HEK293 (cell line): ENCODE measurements at regions not wholly inside any gene's neighbourhood (a gene's known extent, or its start where the extent isn't known, plus 50 kb on each side); places are given as distances from the start of the nearest gene placed in this dataset.

Source experiments
- CTCF ChIA-PET: fragments of 350-600 bp; formaldehyde crosslinking; extraction: SDS; loops from one replicate; lab custom pipeline; 2021; ENCODE audit warnings: antibody characterized with exemption; lab: Yijun Ruan, JAX
- POLR2A ChIA-PET: fragments of 300-600 bp; formaldehyde crosslinking; extraction: SDS; loops from one replicate; lab custom pipeline; 2020; ENCODE audit warnings: antibody characterized with exemption, inconsistent platforms; lab: Yijun Ruan, JAX
- H3K27ac ChIP-seq: fragments of 200-500 bp; sonication (Bioruptor generic); 2 replicates; pipeline ENCODE4 v1.5.1; 2014; ENCODE audit warnings: low read depth, low read length, control low read depth, inconsistent platforms; ENCODE audit errors: extremely low read depth
- H3K36me3 ChIP-seq, 2 experiments: fragments of 200-500 bp in 1 of 2; sonication (Bioruptor generic) in 1 of 2; 1 replicate in 1 of 2; 2 replicates in 1 of 2; pipeline ENCODE4 v1.5.1; 2014 to 2017; ENCODE audit warnings: inconsistent platforms in 2 of 2, low read length in 2 of 2; ENCODE audit not compliant: control insufficient read depth in 2 of 2, insufficient read depth in 1 of 2
- H3K4me1 ChIP-seq: fragments of 200-500 bp; sonication (Bioruptor generic); 2 replicates; pipeline ENCODE4 v1.5.1; 2014; ENCODE audit warnings: mild to moderate bottlenecking, low read length, inconsistent platforms; ENCODE audit not compliant: control insufficient read depth, insufficient read depth
- H3K4me3 ChIP-seq: 2 replicates; pipeline ENCODE4 v1.5.1; 2011; ENCODE audit warnings: low read depth, mild to moderate bottlenecking, control low read depth, low read length, moderate library complexity
- H3K9me3 ChIP-seq: fragments of 200-500 bp; sonication (Bioruptor generic); 2 replicates; pipeline ENCODE4 v1.5.1; 2014; ENCODE audit warnings: low read depth, low read length, inconsistent platforms; ENCODE audit not compliant: control insufficient read depth, insufficient read depth
- CTCF ChIP-seq: fragments of 450-650 bp; formaldehyde crosslinking; IDR thresholded peaks from 2 replicates; pipeline ENCODE4 v1.5.1; 2016; ENCODE audit warnings: missing biosample characterization, missing genetic modification characterization
- OSR2 ChIP-seq: fragments of 450-650 bp; formaldehyde crosslinking; IDR thresholded peaks from 2 replicates; pipeline ENCODE4 v1.5.1; 2016; ENCODE audit warnings: missing biosample characterization, missing genetic modification characterization
- REPIN1 ChIP-seq: fragments of 450-650 bp; formaldehyde crosslinking; IDR thresholded peaks from 2 replicates; pipeline ENCODE4 v1.5.1; 2017; ENCODE audit warnings: missing biosample characterization, missing genetic modification characterization, low read depth
- TSHZ1 ChIP-seq: fragments of 450-650 bp; formaldehyde crosslinking; IDR thresholded peaks from 2 replicates; pipeline ENCODE4 v1.5.1; 2016; ENCODE audit warnings: missing biosample characterization, missing genetic modification characterization, borderline replicate concordance
- WT1 ChIP-seq: fragments of 450-650 bp; formaldehyde crosslinking; IDR thresholded peaks from 2 replicates; pipeline ENCODE4 v1.5.1; 2016; ENCODE audit warnings: missing biosample characterization, missing genetic modification characterization
- YY1 ChIP-seq: fragments of 450-650 bp; formaldehyde crosslinking; IDR thresholded peaks from 2 replicates; pipeline ENCODE4 v1.5.1; 2018; ENCODE audit warnings: missing biosample characterization, missing genetic modification characterization
- ZBTB17 ChIP-seq: fragments of 450-650 bp; formaldehyde crosslinking; IDR thresholded peaks from 2 replicates; pipeline ENCODE4 v1.5.1; 2016; ENCODE audit warnings: missing biosample characterization, missing genetic modification characterization
- ZBTB7A ChIP-seq: fragments of 450-650 bp; formaldehyde crosslinking; IDR thresholded peaks from 2 replicates; pipeline ENCODE4 v1.5.1; 2016; ENCODE audit warnings: low read depth, missing biosample characterization, missing genetic modification characterization
- ZFHX2 ChIP-seq: fragments of 450-650 bp; formaldehyde crosslinking; conservative IDR thresholded peaks from 2 replicates; pipeline ENCODE4 v1.5.1; 2016; ENCODE audit warnings: missing biosample characterization, missing genetic modification characterization
- ZFP69B ChIP-seq: fragments of 450-650 bp; formaldehyde crosslinking; IDR thresholded peaks from 2 replicates; pipeline ENCODE4 v1.5.1; 2016; ENCODE audit warnings: missing biosample characterization, missing genetic modification characterization
- ZNF133 ChIP-seq: fragments of 450-650 bp; formaldehyde crosslinking; IDR thresholded peaks from 2 replicates; pipeline ENCODE4 v1.5.1; 2016; ENCODE audit warnings: missing biosample characterization, missing genetic modification characterization
- ZNF16 ChIP-seq: fragments of 450-650 bp; formaldehyde crosslinking; IDR thresholded peaks from 2 replicates; pipeline ENCODE4 v1.5.1; 2016; ENCODE audit warnings: low read depth, missing biosample characterization, missing genetic modification characterization
- ZNF23 ChIP-seq: fragments of 450-650 bp; formaldehyde crosslinking; IDR thresholded peaks from 2 replicates; pipeline ENCODE4 v1.5.1; 2016; ENCODE audit warnings: missing biosample characterization, missing genetic modification characterization, borderline replicate concordance
- ZNF274 ChIP-seq, 2 experiments: fragments of 200-500 bp in 1 of 2; fragments of 450-650 bp in 1 of 2; sonication (Bioruptor generic) in 1 of 2; formaldehyde crosslinking in 1 of 2; IDR thresholded peaks; 2 replicates each; pipeline versions ENCODE4 v1.5.1 to v1.6.1; 2014 to 2016; ENCODE audit warnings: borderline replicate concordance in 1 of 2, inconsistent platforms in 1 of 2, low read length in 1 of 2, missing biosample characterization in 1 of 2, missing genetic modification characterization in 1 of 2
- ZNF280D ChIP-seq: fragments of 450-650 bp; formaldehyde crosslinking; IDR thresholded peaks from 2 replicates; pipeline ENCODE4 v1.5.1; 2016; ENCODE audit warnings: missing biosample characterization, missing genetic modification characterization
- ZNF394 ChIP-seq: fragments of 450-650 bp; formaldehyde crosslinking; IDR thresholded peaks from 2 replicates; pipeline ENCODE4 v1.5.1; 2016; ENCODE audit warnings: missing biosample characterization, missing genetic modification characterization, mild to moderate bottlenecking, moderate library complexity, borderline replicate concordance
- ZNF404 ChIP-seq: fragments of 450-650 bp; formaldehyde crosslinking; IDR thresholded peaks from 2 replicates; pipeline ENCODE4 v1.5.1; 2017; ENCODE audit warnings: missing biosample characterization, missing genetic modification characterization
- ZNF426 ChIP-seq: fragments of 450-650 bp; formaldehyde crosslinking; IDR thresholded peaks from 2 replicates; pipeline ENCODE4 v1.5.1; 2017; ENCODE audit warnings: missing biosample characterization, missing genetic modification characterization, mild to moderate bottlenecking, inconsistent platforms, moderate library complexity
- ZNF558 ChIP-seq: fragments of 450-650 bp; formaldehyde crosslinking; IDR thresholded peaks from 2 replicates; pipeline ENCODE4 v1.5.1; 2016; ENCODE audit warnings: missing biosample characterization, missing genetic modification characterization
- ZNF610 ChIP-seq: fragments of 450-650 bp; formaldehyde crosslinking; IDR thresholded peaks from 2 replicates; pipeline ENCODE4 v1.5.1; 2016; ENCODE audit warnings: missing biosample characterization, missing genetic modification characterization, borderline replicate concordance

- H3K4me3 ChIP-seq, result no peak overlapping the region
- no peak overlapping the region for H3K27ac ChIP-seq
- peaks cover 13% of the 10 kb centered on the region for H3K4me1 ChIP-seq
- ChIA-PET POLR2A (no interaction called here), CTCF (interaction anchor here (0.9 kb wide), 1 partner anchor 71 kb away, joined by 5 read pairs; no protein-coding TSS in a partner anchor)
- no peaks in the 10 kb centered on the region for H3K36me3 ChIP-seq
- TF ChIP-seq ZFHX2 (tag by site-specific recombination) (no peak), ZNF23 (no peak), ZBTB17 (tag by site-specific recombination) (no peak), OSR2 (tag by site-specific recombination) (no peak), REPIN1 (no peak), ZNF394 (tag by site-specific recombination) (no peak), ZNF280D (tag by site-specific recombination) (no peak), YY1 (tag by site-specific recombination) (no peak), CTCF (tag by site-specific recombination) (no peak), ZBTB7A (tag by site-specific recombination) (no peak), ZNF16 (no peak), ZNF426 (tag by site-specific recombination) (no peak), ZNF558 (no peak), TSHZ1 (tag by site-specific recombination) (no peak), ZNF404 (tag by site-specific recombination) (no peak), WT1 (tag by site-specific recombination) (no peak), ZFP69B (tag by site-specific recombination) (no peak), ZNF274 (IDR thresholded peaks at IDR 0.05; ENCODE audit: low read length) (no peak), ZNF274 (tag by site-specific recombination; IDR thresholded peaks at IDR 0.05; ENCODE audit: borderline replicate concordance) (no peak), ZNF610 (tag by site-specific recombination) (no peak), ZNF133 (no peak)
- H3K9me3 ChIP-seq, result no peaks in the 10 kb centered on the region
These were observed 339.9 kb downstream of the SOX9 start for GRCh38 chr17:72460711-72461110.
